ENCODE measurements at regions not wholly inside any gene's neighbourhood (a gene's known extent, or its start where the extent isn't known, plus 50 kb on each side); places are given as distances from the start of the nearest gene placed in this dataset.

- TF ChIP-seq CTCF (IDR thresholded peaks at IDR 0.05 in 2 of 3, conservative IDR thresholded peaks at IDR 0.05 in 1 of 3; ENCODE audit: borderline replicate concordance in 1 of 3, insufficient read depth in 1 of 3, low read depth in 2 of 3, low read length in 2 of 3) (no peak), JUND (IDR thresholded peaks at IDR 0.05) (no peak), YY1 (IDR thresholded peaks at IDR 0.05; ENCODE audit: extremely low read depth, insufficient replicate concordance, low read depth, low read length) (no peak), ZNF274 (IDR thresholded peaks at IDR 0.05; ENCODE audit: low read depth, low read length) (no peak), REST (IDR thresholded peaks at IDR 0.05; ENCODE audit: low read depth) (no peak), RAD21 (IDR thresholded peaks at IDR 0.05; ENCODE audit: low read depth) (no peak), EZH2 (IDR thresholded peaks at IDR 0.05) (no peak), POLR2A (IDR thresholded peaks at IDR 0.05; ENCODE audit: borderline replicate concordance, extremely low read depth, insufficient read depth, insufficient read length) (no peak)
Observed at GRCh38 chr7:13007331-13007730, 319.9 kb downstream of the ARL4A start.

All from HCT116 (cell line).